ENCODE measurements at regions not wholly inside any gene's neighbourhood (a gene's known extent, or its start where the extent isn't known, plus 50 kb on each side); places are given as distances from the start of the nearest gene placed in this dataset.

GRCh38 chr6:169957351-169957963, 206.0 kb downstream of the ERMARD start:
- Histone ChIP-seq H3K4me1 (ENCODE audit: control insufficient read depth in 2 of 2, insufficient read depth in 2 of 2, low read length in 1 of 2) (peaks cover 4 to 9% of the 10 kb centered on the region in 2 donors), H3K36me3 (ENCODE audit: control insufficient read depth in 2 of 2, insufficient read depth in 2 of 2, low read length in 1 of 2) (no peaks in the 10 kb centered on the region), H3K27ac (ENCODE audit: low read depth in 2 of 2, low read length in 1 of 2) (no peak overlapping the region), H3K27me3 (ENCODE audit: control insufficient read depth in 1 of 2, insufficient read depth in 2 of 2, low read length in 2 of 2) (no peaks in the 10 kb centered on the region), H3K4me3 (ENCODE audit: low read depth in 1 of 2, low read length in 2 of 2) (no peak overlapping the region), H3K9me3 (ENCODE audit: control insufficient read depth in 2 of 2, insufficient read depth in 1 of 2, low read depth in 1 of 2, low read length in 1 of 2) (no peaks in the 10 kb centered on the region)
- 89 to 92% methylated on average over 19 to 24 of the region's 24 CpGs for WGBS, 2 donors

GRCh38 chr6:169956580-169956979, 205.2 kb downstream of the ERMARD start:
- no peaks in the 10 kb centered on the region for H3K9me3 ChIP-seq (ENCODE audit: control insufficient read depth in 2 of 2, insufficient read depth in 1 of 2, low read depth in 1 of 2, low read length in 1 of 2)
- H3K36me3 ChIP-seq (ENCODE audit: control insufficient read depth in 2 of 2, insufficient read depth in 2 of 2, low read length in 1 of 2): no peaks in the 10 kb centered on the region
- H3K27me3 ChIP-seq (ENCODE audit: control insufficient read depth in 1 of 2, insufficient read depth in 2 of 2, low read length in 2 of 2): no peaks in the 10 kb centered on the region
- 91 to 94% methylated on average over 9 of the region's 9 CpGs for WGBS, 2 donors
- H3K4me1 ChIP-seq (ENCODE audit: control insufficient read depth in 2 of 2, insufficient read depth in 2 of 2, low read length in 1 of 2): peaks cover 4 to 9% of the 10 kb centered on the region in 2 donors
- H3K4me3 ChIP-seq (ENCODE audit: low read depth in 1 of 2, low read length in 2 of 2): no peak overlapping the region
- no peak overlapping the region for H3K27ac ChIP-seq (ENCODE audit: low read depth in 2 of 2, low read length in 1 of 2)

GRCh38 chr6:169955731-169956437, 204.5 kb downstream of the ERMARD start:
- Histone ChIP-seq H3K4me1 (ENCODE audit: control insufficient read depth in 2 of 2, insufficient read depth in 2 of 2, low read length in 1 of 2) (peaks cover 4 to 9% of the 10 kb centered on the region in 2 donors), H3K4me3 (ENCODE audit: low read depth in 1 of 2, low read length in 2 of 2) (no peak overlapping the region), H3K27ac (ENCODE audit: low read depth in 2 of 2, low read length in 1 of 2) (no peak overlapping the region), H3K36me3 (ENCODE audit: control insufficient read depth in 2 of 2, insufficient read depth in 2 of 2, low read length in 1 of 2) (no peaks in the 10 kb centered on the region), H3K9me3 (ENCODE audit: control insufficient read depth in 2 of 2, insufficient read depth in 1 of 2, low read depth in 1 of 2, low read length in 1 of 2) (no peaks in the 10 kb centered on the region), H3K27me3 (ENCODE audit: control insufficient read depth in 1 of 2, insufficient read depth in 2 of 2, low read length in 2 of 2) (no peaks in the 10 kb centered on the region)
- whole genome bisulfite sequencing, 2 donors: 68 to 69% methylated on average over 19 of the region's 19 CpGs

- Histone ChIP-seq H3K27ac (ENCODE audit: low read depth in 2 of 2, low read length in 1 of 2) (no peak overlapping the region), H3K4me1 (ENCODE audit: control insufficient read depth in 2 of 2, insufficient read depth in 2 of 2, low read length in 1 of 2) (peaks cover 4 to 9% of the 10 kb centered on the region in 2 donors), H3K36me3 (ENCODE audit: control insufficient read depth in 2 of 2, insufficient read depth in 2 of 2, low read length in 1 of 2) (no peaks in the 10 kb centered on the region), H3K9me3 (ENCODE audit: control insufficient read depth in 2 of 2, insufficient read depth in 1 of 2, low read depth in 1 of 2, low read length in 1 of 2) (no peaks in the 10 kb centered on the region), H3K4me3 (ENCODE audit: low read depth in 1 of 2, low read length in 2 of 2) (no peak overlapping the region), H3K27me3 (ENCODE audit: control insufficient read depth in 1 of 2, insufficient read depth in 2 of 2, low read length in 2 of 2) (no peaks in the 10 kb centered on the region)
- WGBS, 2 donors: 97 to 100% methylated on average over 1 of the region's 1 CpG
These were observed 203.6 kb downstream of the ERMARD start for GRCh38 chr6:169954977-169955376.

GRCh38 chr6:169953686-169954085, 202.3 kb downstream of the ERMARD start:
- Histone ChIP-seq H3K27ac (ENCODE audit: low read depth in 2 of 2, low read length in 1 of 2) (no peak overlapping the region), H3K36me3 (ENCODE audit: control insufficient read depth in 2 of 2, insufficient read depth in 2 of 2, low read length in 1 of 2) (no peaks in the 10 kb centered on the region), H3K4me3 (ENCODE audit: low read depth in 1 of 2, low read length in 2 of 2) (no peak overlapping the region), H3K4me1 (ENCODE audit: control insufficient read depth in 2 of 2, insufficient read depth in 2 of 2, low read length in 1 of 2) (no peaks in the 10 kb centered on the region), H3K27me3 (ENCODE audit: control insufficient read depth in 1 of 2, insufficient read depth in 2 of 2, low read length in 2 of 2) (no peaks in the 10 kb centered on the region), H3K9me3 (ENCODE audit: control insufficient read depth in 2 of 2, insufficient read depth in 1 of 2, low read depth in 1 of 2, low read length in 1 of 2) (no peaks in the 10 kb centered on the region)
- 58 to 74% methylated on average over 3 of the region's 3 CpGs for WGBS, 2 donors

GRCh38 chr6:169950558-169950957, 199.1 kb downstream of the ERMARD start:
- Histone ChIP-seq H3K9me3 (ENCODE audit: control insufficient read depth in 2 of 2, insufficient read depth in 1 of 2, low read depth in 1 of 2, low read length in 1 of 2) (no peaks in the 10 kb centered on the region), H3K27me3 (ENCODE audit: control insufficient read depth in 1 of 2, insufficient read depth in 2 of 2, low read length in 2 of 2) (no peaks in the 10 kb centered on the region), H3K4me3 (ENCODE audit: low read depth in 1 of 2, low read length in 2 of 2) (no peak overlapping the region), H3K36me3 (ENCODE audit: control insufficient read depth in 2 of 2, insufficient read depth in 2 of 2, low read length in 1 of 2) (no peaks in the 10 kb centered on the region), H3K4me1 (ENCODE audit: control insufficient read depth in 2 of 2, insufficient read depth in 2 of 2, low read length in 1 of 2) (no peaks in the 10 kb centered on the region), H3K27ac (ENCODE audit: low read depth in 2 of 2, low read length in 1 of 2) (no peak overlapping the region)
- 82 to 89% methylated on average over 2 of the region's 2 CpGs for WGBS, 2 donors

GRCh38 chr6:169949511-169950097, 198.2 kb downstream of the ERMARD start:
- no peak overlapping the region for H3K4me3 ChIP-seq (ENCODE audit: low read depth in 1 of 2, low read length in 2 of 2)
- no peaks in the 10 kb centered on the region for H3K9me3 ChIP-seq (ENCODE audit: control insufficient read depth in 2 of 2, insufficient read depth in 1 of 2, low read depth in 1 of 2, low read length in 1 of 2)
- no peaks in the 10 kb centered on the region for H3K4me1 ChIP-seq (ENCODE audit: control insufficient read depth in 2 of 2, insufficient read depth in 2 of 2, low read length in 1 of 2)
- no peak overlapping the region for H3K27ac ChIP-seq (ENCODE audit: low read depth in 2 of 2, low read length in 1 of 2)
- WGBS, 2 donors: 86 to 89% methylated on average over 6 of the region's 6 CpGs
- no peaks in the 10 kb centered on the region for H3K27me3 ChIP-seq (ENCODE audit: control insufficient read depth in 1 of 2, insufficient read depth in 2 of 2, low read length in 2 of 2)
- H3K36me3 ChIP-seq (ENCODE audit: control insufficient read depth in 2 of 2, insufficient read depth in 2 of 2, low read length in 1 of 2): no peaks in the 10 kb centered on the region

- WGBS, 2 donors: 65 to 70% methylated on average over 1 of the region's 1 CpG
- no peaks in the 10 kb centered on the region for H3K36me3 ChIP-seq (ENCODE audit: control insufficient read depth in 2 of 2, insufficient read depth in 2 of 2, low read length in 1 of 2)
- H3K4me3 ChIP-seq (ENCODE audit: low read depth in 1 of 2, low read length in 2 of 2): no peak overlapping the region
- no peaks in the 10 kb centered on the region for H3K4me1 ChIP-seq (ENCODE audit: control insufficient read depth in 2 of 2, insufficient read depth in 2 of 2, low read length in 1 of 2)
- no peaks in the 10 kb centered on the region for H3K27me3 ChIP-seq (ENCODE audit: control insufficient read depth in 1 of 2, insufficient read depth in 2 of 2, low read length in 2 of 2)
- no peaks in the 10 kb centered on the region for H3K9me3 ChIP-seq (ENCODE audit: control insufficient read depth in 2 of 2, insufficient read depth in 1 of 2, low read depth in 1 of 2, low read length in 1 of 2)
- H3K27ac ChIP-seq (ENCODE audit: low read depth in 2 of 2, low read length in 1 of 2): no peak overlapping the region
These were observed 195.5 kb downstream of the ERMARD start for GRCh38 chr6:169946971-169947370.

- Histone ChIP-seq H3K4me1 (ENCODE audit: control insufficient read depth in 2 of 2, insufficient read depth in 2 of 2, low read length in 1 of 2) (no peaks in the 10 kb centered on the region), H3K27me3 (ENCODE audit: control insufficient read depth in 1 of 2, insufficient read depth in 2 of 2, low read length in 2 of 2) (no peaks in the 10 kb centered on the region), H3K4me3 (ENCODE audit: low read depth in 1 of 2, low read length in 2 of 2) (no peak overlapping the region), H3K9me3 (ENCODE audit: control insufficient read depth in 2 of 2, insufficient read depth in 1 of 2, low read depth in 1 of 2, low read length in 1 of 2) (no peaks in the 10 kb centered on the region), H3K27ac (ENCODE audit: low read depth in 2 of 2, low read length in 1 of 2) (no peak overlapping the region), H3K36me3 (ENCODE audit: control insufficient read depth in 2 of 2, insufficient read depth in 2 of 2, low read length in 1 of 2) (no peaks in the 10 kb centered on the region)
- 33 to 57% methylated on average over 3 of the region's 3 CpGs for WGBS, 2 donors
These were observed 193.7 kb downstream of the ERMARD start for GRCh38 chr6:169945117-169945516.

GRCh38 chr6:169944415-169944814, 193.0 kb downstream of the ERMARD start:
- no peaks in the 10 kb centered on the region for H3K27me3 ChIP-seq (ENCODE audit: control insufficient read depth in 1 of 2, insufficient read depth in 2 of 2, low read length in 2 of 2)
- H3K4me3 ChIP-seq (ENCODE audit: low read depth in 1 of 2, low read length in 2 of 2): no peak overlapping the region
- no peak overlapping the region for H3K27ac ChIP-seq (ENCODE audit: low read depth in 2 of 2, low read length in 1 of 2)
- H3K4me1 ChIP-seq (ENCODE audit: control insufficient read depth in 2 of 2, insufficient read depth in 2 of 2, low read length in 1 of 2): no peaks in the 10 kb centered on the region
- no peaks in the 10 kb centered on the region for H3K36me3 ChIP-seq (ENCODE audit: control insufficient read depth in 2 of 2, insufficient read depth in 2 of 2, low read length in 1 of 2)
- no peaks in the 10 kb centered on the region for H3K9me3 ChIP-seq (ENCODE audit: control insufficient read depth in 2 of 2, insufficient read depth in 1 of 2, low read depth in 1 of 2, low read length in 1 of 2)

Data from esophagus (tissue), 2 donors.